Esophagus (tissue), 2 donors: ENCODE measurements at regions not wholly inside any gene's neighbourhood (a gene's known extent, or its start where the extent isn't known, plus 50 kb on each side); places are given as distances from the start of the nearest gene placed in this dataset.
"Not testable (repeated sequence)": the region's sequence is repeated elsewhere in the genome, so short reads cannot be mapped to it uniquely, and the experiment has no call there.

ENCODE experiments used
- H3K27ac ChIP-seq, 2 donors: one replicate each; pipeline ENCODE4 v1.5.1; 2013; ENCODE audit warnings: low read depth in 2 of 2, mild to moderate bottlenecking in 2 of 2, inconsistent platforms in 1 of 2, low read length in 1 of 2, moderate library complexity in 1 of 2
- H3K27me3 ChIP-seq, 2 donors: one replicate each; pipeline ENCODE4 v1.6.1; 2013; ENCODE audit warnings: low read length in 2 of 2, control low read depth in 1 of 2, mild to moderate bottlenecking in 1 of 2; ENCODE audit not compliant: insufficient read depth in 2 of 2, control insufficient read depth in 1 of 2
- H3K36me3 ChIP-seq, 2 donors: one replicate each; pipeline ENCODE4 v1.6.1; 2013; ENCODE audit warnings: low read length in 1 of 2; ENCODE audit not compliant: control insufficient read depth in 2 of 2, insufficient read depth in 2 of 2
- H3K4me1 ChIP-seq, 2 donors: one replicate each; pipeline ENCODE4 v1.6.1; 2013; ENCODE audit warnings: low read length in 1 of 2; ENCODE audit not compliant: control insufficient read depth in 2 of 2, insufficient read depth in 2 of 2
- H3K4me3 ChIP-seq, 2 donors: one replicate each; pipeline ENCODE4 v1.5.1; 2013; ENCODE audit warnings: low read length in 2 of 2, mild to moderate bottlenecking in 2 of 2, low read depth in 1 of 2, moderate library complexity in 1 of 2
- H3K9me3 ChIP-seq, 2 donors: one replicate each; pipeline ENCODE4 v1.6.1; 2013; ENCODE audit warnings: mild to moderate bottlenecking in 2 of 2, low read depth in 1 of 2, low read length in 1 of 2, moderate library complexity in 1 of 2; ENCODE audit not compliant: control insufficient read depth in 2 of 2, insufficient read depth in 1 of 2
- WGBS, 2 donors: extraction: QIAGEN DNeasy Blood & Tissue Kit; methylation state at CpG; one replicate each; pipeline ENCODE4 v1.1.7; 2013; 5-methylcytosine and 5-hydroxymethylcytosine counted together
- donor health status: healthy with polysubstance abuse.
- donor health status: Bipolar disorder and iron deficiency.

- Histone ChIP-seq H3K9me3 (no peaks in the 10 kb centered on the region), H3K4me3 (no peak overlapping the region), H3K27ac (no peak overlapping the region), H3K36me3 (no peaks in the 10 kb centered on the region), H3K4me1 (no peaks in the 10 kb centered on the region), H3K27me3 (no peaks in the 10 kb centered on the region)
- 78 to 79% methylated on average over 8 of the region's 8 CpGs for WGBS, 2 donors
Observed at GRCh38 chr12:27161458-27162228, 79.3 kb upstream of the C12orf71 start.

- Histone ChIP-seq H3K4me3 (no peak overlapping the region), H3K27ac (no peak overlapping the region), H3K36me3 (no peaks in the 10 kb centered on the region), H3K9me3 (no peaks in the 10 kb centered on the region), H3K27me3 (no peaks in the 10 kb centered on the region), H3K4me1 (no peaks in the 10 kb centered on the region)
Observed at GRCh38 chr12:27162229-27162537, 79.8 kb upstream of the C12orf71 start.

DNA sequence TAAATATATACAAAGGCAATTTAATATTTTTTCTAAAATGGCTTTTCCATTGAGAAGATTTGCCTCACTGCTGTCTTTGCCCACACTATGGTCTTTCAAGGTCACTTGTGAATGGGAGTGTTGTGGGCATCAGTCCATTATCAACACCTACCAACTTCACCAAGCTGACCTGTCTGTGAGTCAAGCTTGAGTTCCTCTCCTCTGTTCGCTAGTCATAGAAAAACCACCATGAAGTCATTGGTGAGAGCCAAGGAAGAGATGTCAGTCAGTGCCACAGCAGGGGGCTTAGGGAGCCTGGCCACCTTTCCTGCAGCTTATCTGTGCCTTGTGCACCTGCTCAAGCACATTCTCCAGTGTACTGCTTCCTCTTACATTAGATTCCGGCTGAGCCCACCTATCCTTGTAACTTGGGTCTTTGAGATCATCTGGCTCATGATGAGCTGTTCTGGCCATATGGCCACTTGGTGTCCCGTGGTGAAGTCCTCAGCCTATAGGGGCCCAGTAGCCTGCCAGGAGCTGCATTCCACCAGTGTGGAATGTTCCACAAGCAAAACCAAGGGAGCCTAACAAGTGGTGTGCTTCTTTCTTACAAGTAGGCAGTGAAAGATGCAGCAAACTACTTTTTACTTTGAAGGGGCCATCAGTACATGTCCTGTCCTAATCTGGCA is 80.8 kb upstream of the C12orf71 start:
- Histone ChIP-seq H3K27me3 (no peaks in the 10 kb centered on the region), H3K4me3 (no peak overlapping the region), H3K36me3 (no peaks in the 10 kb centered on the region), H3K4me1 (no peaks in the 10 kb centered on the region), H3K9me3 (no peaks in the 10 kb centered on the region), H3K27ac (no peak overlapping the region)
- 65 to 76% methylated on average over 3 of the region's 3 CpGs for WGBS, 2 donors

GRCh38 chr12:27163894-27164293 is 80.2 kb upstream of the STK38L start:
- H3K4me3 ChIP-seq: no peak overlapping the region
- H3K27me3 ChIP-seq: no peaks in the 10 kb centered on the region
- H3K4me1 ChIP-seq: no peaks in the 10 kb centered on the region
- 97% methylated on average over 1 of the region's 1 CpG for WGBS, 2 donors
- no peak overlapping the region for H3K27ac ChIP-seq
- no peaks in the 10 kb centered on the region for H3K36me3 ChIP-seq
- no peaks in the 10 kb centered on the region for H3K9me3 ChIP-seq

GRCh38 chr12:27164330-27165040 is 79.6 kb upstream of the STK38L start:
- 92 to 94% methylated on average over 2 of the region's 2 CpGs for WGBS, 2 donors
- Histone ChIP-seq H3K36me3 (no peaks in the 10 kb centered on the region), H3K4me1 (no peaks in the 10 kb centered on the region), H3K27me3 (no peaks in the 10 kb centered on the region), H3K4me3 (no peak overlapping the region), H3K27ac (no peak overlapping the region), H3K9me3 (no peaks in the 10 kb centered on the region)

GRCh38 chr12:27165958-27166357 is 78.1 kb upstream of the STK38L start:
- H3K9me3 ChIP-seq, H3K27ac ChIP-seq, H3K4me1 ChIP-seq, H3K36me3 ChIP-seq, H3K27me3 ChIP-seq, H3K4me3 ChIP-seq: not testable (repeated sequence)
- WGBS, 2 donors: 88 to 92% methylated on average over 1 of the region's 1 CpG

DNA sequence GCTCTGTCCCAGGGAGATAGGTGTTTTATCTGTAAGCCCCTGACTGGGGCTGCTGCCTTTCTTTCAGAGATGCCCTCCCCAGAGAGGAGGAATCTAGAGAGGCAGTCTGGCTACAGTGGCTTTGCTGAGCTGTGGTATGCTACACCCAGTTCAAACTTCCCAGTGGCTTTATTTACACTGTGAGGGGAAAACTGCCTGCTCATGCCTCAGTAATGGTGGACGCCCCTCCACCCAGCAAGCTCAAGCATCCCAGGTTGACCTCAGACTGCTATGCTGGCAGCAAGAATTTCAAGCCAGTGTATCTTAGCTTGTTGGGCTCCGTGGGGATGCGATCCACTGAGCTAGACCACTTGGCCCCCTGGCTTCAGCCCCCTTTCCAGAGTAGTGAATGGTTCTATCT is 72.6 kb upstream of the STK38L start:
- H3K27me3 ChIP-seq: not testable (repeated sequence)

DNA sequence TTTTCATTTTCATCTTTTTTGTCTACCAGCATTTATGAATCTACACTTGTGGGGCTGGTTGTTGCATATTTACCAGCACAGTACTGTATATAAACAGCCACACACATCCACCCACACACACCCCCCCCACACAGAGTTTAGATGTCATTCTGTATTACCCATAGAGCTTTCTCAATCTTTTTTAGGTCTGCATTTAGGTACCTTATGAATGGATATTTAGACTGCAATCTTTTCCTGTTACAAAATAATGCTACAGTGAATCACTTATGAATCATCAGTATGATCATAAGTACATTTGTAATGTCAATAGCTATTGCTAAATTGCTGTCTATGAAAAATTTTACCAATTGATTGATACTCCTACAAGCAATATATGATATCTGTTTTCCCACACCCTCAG is 67.3 kb upstream of the STK38L start:
- H3K9me3 ChIP-seq: peaks cover 2 to 3% of the 10 kb centered on the region in 2 donors
- no peak overlapping the region for H3K27ac ChIP-seq
- no peaks in the 10 kb centered on the region for H3K27me3 ChIP-seq
- peaks cover 0 to 2% of the 10 kb centered on the region in 2 donors for H3K4me1 ChIP-seq
- H3K4me3 ChIP-seq: no peak overlapping the region
- no peaks in the 10 kb centered on the region for H3K36me3 ChIP-seq

More for the DNA sequence above, 72.6 kb upstream of the STK38L start:
- WGBS, 2 donors: 96 to 98% methylated on average over 3 of the region's 3 CpGs
- H3K4me1 ChIP-seq, H3K27ac ChIP-seq, H3K4me3 ChIP-seq, H3K9me3 ChIP-seq, H3K36me3 ChIP-seq: not testable (repeated sequence)

DNA sequence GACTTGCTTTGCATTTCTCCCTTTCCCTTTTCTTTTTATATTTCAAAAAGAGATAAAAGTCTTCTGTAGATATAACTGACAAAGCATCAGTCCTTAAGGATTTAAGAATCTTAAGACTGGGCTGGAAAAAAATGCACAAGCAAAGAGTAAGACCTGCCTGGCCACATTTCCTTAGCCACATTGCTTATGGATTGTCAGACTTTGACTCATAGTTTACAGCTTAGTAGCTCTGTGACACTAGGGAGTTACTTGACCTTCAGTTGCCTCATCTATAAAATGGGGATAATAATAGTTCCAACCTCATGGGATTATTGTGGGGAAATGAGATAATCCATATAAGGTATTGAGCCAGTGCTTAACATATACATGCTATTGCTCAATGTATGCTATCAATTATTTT is 66.4 kb upstream of the STK38L start:
- Histone ChIP-seq H3K9me3 (peaks cover under 1% of the 10 kb centered on the region in 2 donors), H3K27me3 (no peaks in the 10 kb centered on the region), H3K36me3 (no peaks in the 10 kb centered on the region), H3K27ac (no peak overlapping the region), H3K4me1 (peaks cover 0 to 2% of the 10 kb centered on the region in 2 donors), H3K4me3 (no peak overlapping the region)

DNA sequence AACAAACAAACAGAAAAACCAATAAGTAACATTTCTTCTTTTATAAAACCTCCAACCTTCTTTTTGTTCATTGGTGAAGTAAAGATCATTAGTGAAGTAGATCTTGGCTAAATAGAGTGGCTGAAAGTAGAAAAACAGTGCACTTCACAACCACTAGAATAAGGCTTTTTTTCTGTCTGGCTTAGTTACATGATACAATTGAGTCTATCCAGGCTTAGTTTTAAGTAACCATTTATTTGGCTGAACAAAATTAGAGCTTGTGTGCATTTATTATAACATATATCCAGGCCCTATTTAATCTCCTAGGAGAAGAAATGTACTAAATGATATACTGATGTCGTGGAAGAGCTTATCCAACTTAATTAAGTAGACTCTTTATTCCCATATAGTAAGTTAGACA is 65.8 kb upstream of the STK38L start:
- H3K9me3 ChIP-seq: no peaks in the 10 kb centered on the region
- H3K36me3 ChIP-seq: no peaks in the 10 kb centered on the region
- H3K4me1 ChIP-seq: peaks cover 0 to 2% of the 10 kb centered on the region in 2 donors
- no peak overlapping the region for H3K4me3 ChIP-seq
- no peaks in the 10 kb centered on the region for H3K27me3 ChIP-seq
- no peak overlapping the region for H3K27ac ChIP-seq
- 86 to 96% methylated on average over 1 of the region's 1 CpG for WGBS, 2 donors
